GM23248 (cell line): ENCODE measurements at regions not wholly inside any gene's neighbourhood (a gene's known extent, or its start where the extent isn't known, plus 50 kb on each side); places are given as distances from the start of the nearest gene placed in this dataset.

Experiments
- EZH2 ChIP-seq: fragments of 200-600 bp; sonication (generic); IDR thresholded peaks from 2 replicates; pipeline ENCODE4 v1.6.1; 2018; ENCODE audit warnings: antibody characterized with exemption, mild to moderate bottlenecking; ENCODE audit not compliant: insufficient read depth, poor library complexity, severe bottlenecking
- EZH2phosphoT487 ChIP-seq: fragments of 200-600 bp; sonication (generic); IDR thresholded peaks from 2 replicates; pipeline ENCODE4 v1.6.1; 2018; ENCODE audit warnings: antibody characterized with exemption, moderate library complexity, mild to moderate bottlenecking, low read depth; ENCODE audit not compliant: insufficient read depth

DNA sequence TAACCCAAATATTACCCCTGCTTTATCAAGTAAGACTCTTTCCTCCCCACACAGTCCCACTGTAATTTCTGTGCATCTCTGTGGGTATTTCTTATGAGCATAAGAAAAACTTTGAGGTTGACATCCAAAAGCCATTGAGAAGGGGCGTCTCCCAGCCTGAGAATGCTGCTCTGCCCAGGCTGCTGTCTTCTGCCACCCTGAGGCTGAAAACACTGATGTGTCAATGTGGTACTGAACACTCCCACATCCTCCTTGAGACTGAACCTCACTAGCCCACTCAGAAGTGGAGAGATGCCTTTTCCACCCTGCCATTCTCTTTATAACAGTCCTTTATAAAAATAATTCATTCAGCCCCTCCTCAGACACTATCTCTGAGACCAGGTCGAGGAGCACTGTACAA, 120.8 kb downstream of the SMIM20 start:
- TF ChIP-seq EZH2phosphoT487 (no peak), EZH2 (no peak)
